HUES48 (cell line): ENCODE measurements at regions not wholly inside any gene's neighbourhood (a gene's known extent, or its start where the extent isn't known, plus 50 kb on each side); places are given as distances from the start of the nearest gene placed in this dataset.

Experiments used
- H3K27ac ChIP-seq: one replicate; pipeline ENCODE4 v1.7.0; 2013; ENCODE audit warnings: low read depth, low read length, inconsistent platforms
- H3K27me3 ChIP-seq: 2 replicates; pipeline ENCODE4 v1.6.1; 2013; ENCODE audit warnings: mild to moderate bottlenecking, low read length; ENCODE audit not compliant: control insufficient read depth, insufficient read depth
- H3K36me3 ChIP-seq: 2 replicates; pipeline ENCODE4 v1.6.1; 2013; ENCODE audit warnings: low read length; ENCODE audit not compliant: control insufficient read depth, insufficient read depth
- H3K4me1 ChIP-seq: 2 replicates; pipeline ENCODE4 v1.6.1; 2013; ENCODE audit warnings: mild to moderate bottlenecking, low read length; ENCODE audit not compliant: control insufficient read depth, insufficient read depth
- H3K4me3 ChIP-seq: 2 replicates; pipeline ENCODE4 v1.5.1; 2013; ENCODE audit warnings: mild to moderate bottlenecking, low read depth, low read length
- H3K9ac ChIP-seq: 2 replicates; pipeline ENCODE4 v1.6.1; 2013; ENCODE audit warnings: mild to moderate bottlenecking, low read depth, low read length, moderate library complexity
- H3K9me3 ChIP-seq: 2 replicates; pipeline ENCODE4 v1.6.1; 2013; ENCODE audit warnings: low read length; ENCODE audit not compliant: control insufficient read depth, insufficient read depth

- Histone ChIP-seq H3K4me3 (no peak overlapping the region), H3K4me1 (no peaks in the 10 kb centered on the region), H3K9ac (no peak overlapping the region), H3K36me3 (no peaks in the 10 kb centered on the region), H3K27ac (no peak overlapping the region), H3K27me3 (no peaks in the 10 kb centered on the region), H3K9me3 (no peaks in the 10 kb centered on the region)
These were observed 69.9 kb upstream of the SPTLC1 start for GRCh38 chr9:92185096-92185495.

- Histone ChIP-seq H3K9me3 (no peaks in the 10 kb centered on the region), H3K4me1 (no peaks in the 10 kb centered on the region), H3K9ac (no peak overlapping the region), H3K36me3 (no peaks in the 10 kb centered on the region), H3K27me3 (no peaks in the 10 kb centered on the region), H3K4me3 (no peak overlapping the region), H3K27ac (no peak overlapping the region)
These were observed 68.9 kb upstream of the SPTLC1 start for GRCh38 chr9:92184041-92184564.

GRCh38 chr9:92183449-92183848 is 68.2 kb upstream of the SPTLC1 start:
- no peak overlapping the region for H3K9ac ChIP-seq
- no peak overlapping the region for H3K27ac ChIP-seq

GRCh38 chr9:92181296-92181695 is 66.1 kb upstream of the SPTLC1 start:
- no peak overlapping the region for H3K27ac ChIP-seq
- no peak overlapping the region for H3K9ac ChIP-seq
- no peaks in the 10 kb centered on the region for H3K36me3 ChIP-seq
- no peak overlapping the region for H3K4me3 ChIP-seq
- H3K4me1 ChIP-seq = no peaks in the 10 kb centered on the region
- no peaks in the 10 kb centered on the region for H3K9me3 ChIP-seq
- no peaks in the 10 kb centered on the region for H3K27me3 ChIP-seq

More at GRCh38 chr9:92183449-92183848, 68.2 kb upstream of the SPTLC1 start:
- Histone ChIP-seq H3K9me3 (no peaks in the 10 kb centered on the region), H3K4me3 (no peak overlapping the region), H3K4me1 (no peaks in the 10 kb centered on the region), H3K36me3 (no peaks in the 10 kb centered on the region), H3K27me3 (no peaks in the 10 kb centered on the region)

- H3K9ac ChIP-seq = no peak overlapping the region
- no peak overlapping the region for H3K4me3 ChIP-seq
- no peak overlapping the region for H3K27ac ChIP-seq
- no peaks in the 10 kb centered on the region for H3K9me3 ChIP-seq
- no peaks in the 10 kb centered on the region for H3K4me1 ChIP-seq
- no peaks in the 10 kb centered on the region for H3K27me3 ChIP-seq
- no peaks in the 10 kb centered on the region for H3K36me3 ChIP-seq
These were observed 65.5 kb upstream of the SPTLC1 start for GRCh38 chr9:92180669-92181181.

GRCh38 chr9:92180002-92180400 is 64.8 kb upstream of the SPTLC1 start:
- H3K4me3 ChIP-seq = no peak overlapping the region

GRCh38 chr9:92179286-92180001 is 64.2 kb upstream of the SPTLC1 start:
- Histone ChIP-seq H3K4me3 (no peak overlapping the region), H3K4me1 (no peaks in the 10 kb centered on the region), H3K9me3 (no peaks in the 10 kb centered on the region), H3K27me3 (no peaks in the 10 kb centered on the region), H3K36me3 (no peaks in the 10 kb centered on the region), H3K27ac (no peak overlapping the region), H3K9ac (no peak overlapping the region)

More at GRCh38 chr9:92180002-92180400, 64.8 kb upstream of the SPTLC1 start:
- no peaks in the 10 kb centered on the region for H3K4me1 ChIP-seq
- H3K9ac ChIP-seq = no peak overlapping the region
- no peaks in the 10 kb centered on the region for H3K36me3 ChIP-seq
- H3K27ac ChIP-seq = no peak overlapping the region
- no peaks in the 10 kb centered on the region for H3K27me3 ChIP-seq
- no peaks in the 10 kb centered on the region for H3K9me3 ChIP-seq

GRCh38 chr9:92177591-92177990 is 62.4 kb upstream of the SPTLC1 start:
- Histone ChIP-seq H3K9me3 (peaks cover 4% of the 10 kb centered on the region; the same call in 1 of the 2 replicates), H3K27ac (no peak overlapping the region), H3K4me1 (no peaks in the 10 kb centered on the region), H3K4me3 (no peak overlapping the region), H3K9ac (no peak overlapping the region), H3K27me3 (no peaks in the 10 kb centered on the region), H3K36me3 (no peaks in the 10 kb centered on the region)

- H3K36me3 ChIP-seq = no peaks in the 10 kb centered on the region
- H3K4me3 ChIP-seq = no peak overlapping the region
- no peak overlapping the region for H3K27ac ChIP-seq
- no peak overlapping the region for H3K9ac ChIP-seq
- no peaks in the 10 kb centered on the region for H3K4me1 ChIP-seq
- no peaks in the 10 kb centered on the region for H3K27me3 ChIP-seq
- H3K9me3 ChIP-seq = peaks cover 4% of the 10 kb centered on the region; the same call in 1 of the 2 replicates
These were observed 61.6 kb upstream of the SPTLC1 start for GRCh38 chr9:92176800-92177185.

GRCh38 chr9:92176068-92176799 is 61.0 kb upstream of the SPTLC1 start:
- H3K9me3 ChIP-seq = peaks cover 4% of the 10 kb centered on the region; the same call in 1 of the 2 replicates
- H3K36me3 ChIP-seq = no peaks in the 10 kb centered on the region
- H3K4me3 ChIP-seq = no peak overlapping the region
- H3K4me1 ChIP-seq = no peaks in the 10 kb centered on the region
- H3K27ac ChIP-seq = no peak overlapping the region
- H3K9ac ChIP-seq = no peak overlapping the region
- no peaks in the 10 kb centered on the region for H3K27me3 ChIP-seq

GRCh38 chr9:92175441-92175840 is 60.2 kb upstream of the SPTLC1 start:
- Histone ChIP-seq H3K9ac (no peak overlapping the region), H3K27me3 (no peaks in the 10 kb centered on the region), H3K27ac (no peak overlapping the region), H3K4me3 (no peak overlapping the region), H3K4me1 (no peaks in the 10 kb centered on the region), H3K36me3 (no peaks in the 10 kb centered on the region), H3K9me3 (peaks cover 4% of the 10 kb centered on the region; the same call in 1 of the 2 replicates)
